NB4 (cell line): ENCODE measurements at regions not wholly inside any gene's neighbourhood (a gene's known extent, or its start where the extent isn't known, plus 50 kb on each side); places are given as distances from the start of the nearest gene placed in this dataset.

Experiments used
- DNase-seq: peaks from one replicate; pipeline ENCODE4 v3.0.0; 2010; ENCODE audit warnings: low read depth
- H3K4me3 ChIP-seq: one replicate; pipeline ENCODE4 v1.5.1; 2011; ENCODE audit warnings: mild to moderate bottlenecking, low read depth, low read length, moderate library complexity
- CTCF ChIP-seq: IDR thresholded peaks from one replicate; pipeline ENCODE4 v1.5.1; 2012; ENCODE audit warnings: low read depth, low read length
- MAX ChIP-seq: IDR thresholded peaks from 2 replicates; pipeline ENCODE4 v1.6.1; 2011; ENCODE audit warnings: low read depth, low read length
- MYC ChIP-seq: IDR thresholded peaks from 2 replicates; pipeline ENCODE4 v1.6.1; 2011; ENCODE audit warnings: low read depth, low read length
- POLR2A ChIP-seq: IDR thresholded peaks from 2 replicates; pipeline ENCODE4 v1.6.1; 2011; ENCODE audit warnings: mild to moderate bottlenecking; ENCODE audit not compliant: insufficient read length; ENCODE audit errors: extremely low read depth

- no peak for DNase-seq
- TF ChIP-seq MYC (no peak), POLR2A (no peak), MAX (no peak), CTCF (no peak)
- H3K4me3 ChIP-seq = no peak overlapping the region
Measured at GRCh38 chr1:4118746-4119515, 218.9 kb upstream of the C1orf174 start.

GRCh38 chr1:4119516-4120220, 219.6 kb upstream of the C1orf174 start:
- no peak for DNase-seq
- H3K4me3 ChIP-seq = no peak overlapping the region
- TF ChIP-seq CTCF (no peak), MAX (no peak), POLR2A (no peak), MYC (no peak)

- TF ChIP-seq CTCF = no peak
- no peak for TF ChIP-seq MAX
- no peak for TF ChIP-seq MYC
- DNase-seq = no peak
- H3K4me3 ChIP-seq = no peak overlapping the region
Measured at GRCh38 chr1:4120557-4121292, 220.7 kb upstream of the C1orf174 start.

- no peak overlapping the region for H3K4me3 ChIP-seq
- TF ChIP-seq MYC (no peak), CTCF (no peak), MAX (no peak), POLR2A (no peak)
- DNase-seq = no peak
Measured at GRCh38 chr1:4121293-4121684, 221.2 kb upstream of the C1orf174 start.

GRCh38 chr1:4121834-4122512, 221.9 kb upstream of the C1orf174 start:
- no peak overlapping the region for H3K4me3 ChIP-seq
- no peak for DNase-seq
- TF ChIP-seq CTCF (no peak), POLR2A (no peak), MYC (no peak), MAX (no peak)
